Heart left ventricle (tissue), 13 donors: ENCODE measurements at regions not wholly inside any gene's neighbourhood (a gene's known extent, or its start where the extent isn't known, plus 50 kb on each side); places are given as distances from the start of the nearest gene placed in this dataset.

ENCODE experiments used
- CTCF ChIP-seq, 12 donors: fragments of 200-600 bp; sonication (generic) in 4 of 12; IDR thresholded peaks; one replicate each; pipeline versions ENCODE4 v1.5.0 to v1.8.0; 2018 to 2022; ENCODE audit warnings: antibody characterized with exemption in 12 of 12, mild to moderate bottlenecking in 5 of 12
- POLR2A ChIP-seq, 2 donors: fragments of 450-650 bp; IDR thresholded peaks; one replicate each; pipeline ENCODE4 v1.6.1; 2017; ENCODE audit warnings: antibody characterized with exemption in 2 of 2, mild to moderate bottlenecking in 2 of 2, moderate library complexity in 2 of 2
- donor health status: ischemic (EF 13 %, LVEDD 7.1; RV severe dilation, severe dysfunction).
- donor health status: DM: no; HTN: yes; CAD: no.
- donor health status: DM: no; HTN: no; CAD: no.
- donor health status: ischemic (EF 25% LVEDD 6.9; RV normal size, moderate dysfunction).
- donor health status: ischemic (EF 25% LVEDD 5.7; RV mildly dilated, moderate dysfunction).
- donor health status: ischemic (EF 35%, LVEDD 5.7; RV mildly dilated, moderate dysfunction).
- donor health status: nonischemic (EF 11% LVEDD 7.7; RV severe dilation, severe dysfunction).
- donor health status: DM: yes; HTN: yes; CAD: no.
- donor health status: PGD.
- donor health status: ischemic (EF 29% LVEDD 5.4; RV normal size, mild dysfunction).
- donor health status: nonischemic (EF 23%, LVEDD 6.1; RV moderate dilation, normal function).

GRCh38 chr11:64457416-64458010, 98.2 kb upstream of the SLC22A11 start:
- TF ChIP-seq CTCF (IDR thresholded peaks at IDR 0.05), result no peak
- TF ChIP-seq POLR2A (IDR thresholded peaks at IDR 0.05), result no peak
